H9 (cell line): ENCODE measurements at regions not wholly inside any gene's neighbourhood (a gene's known extent, or its start where the extent isn't known, plus 50 kb on each side); places are given as distances from the start of the nearest gene placed in this dataset.

ENCODE experiments used
- DNase-seq: peaks from one replicate; pipeline ENCODE4 v3.0.0-alpha.2; 2017
- H2AFZ ChIP-seq: one replicate; pipeline ENCODE4 v1.6.1; 2013; ENCODE audit warnings: mild to moderate bottlenecking, low read length, control low read depth, moderate library complexity
- H2AK5ac ChIP-seq: 2 replicates; pipeline ENCODE4 v1.6.1; 2013; ENCODE audit warnings: low read length, control low read depth, mixed read lengths; ENCODE audit not compliant: insufficient read length
- H2BK120ac ChIP-seq: one replicate; pipeline ENCODE4 v1.6.1; 2013; ENCODE audit warnings: low read depth, mild to moderate bottlenecking, low read length, control low read depth, inconsistent platforms; ENCODE audit not compliant: poor library complexity, severe bottlenecking
- H2BK12ac ChIP-seq: 2 replicates; pipeline ENCODE4 v1.6.1; 2013; ENCODE audit warnings: low read length, control low read depth, mixed read lengths, low read depth; ENCODE audit not compliant: insufficient read length
- H2BK15ac ChIP-seq: 2 replicates; pipeline ENCODE4 v1.6.1; 2013; ENCODE audit warnings: low read depth, low read length, control low read depth
- H2BK20ac ChIP-seq: one replicate; pipeline ENCODE4 v1.6.1; 2013; ENCODE audit warnings: low read depth, mild to moderate bottlenecking, low read length, control low read depth, inconsistent platforms; ENCODE audit not compliant: poor library complexity, severe bottlenecking
- H2BK5ac ChIP-seq: 2 replicates; pipeline ENCODE4 v1.6.1; 2013; ENCODE audit warnings: low read length, control low read depth, mixed read lengths; ENCODE audit not compliant: insufficient read length
- H3K14ac ChIP-seq: 2 replicates; pipeline ENCODE4 v1.6.1; 2013; ENCODE audit warnings: low read length, control low read depth; ENCODE audit not compliant: insufficient read depth
- H3K18ac ChIP-seq: 2 replicates; pipeline ENCODE4 v1.6.1; 2013; ENCODE audit warnings: low read depth, mild to moderate bottlenecking, mixed read lengths, low read length, control low read depth; ENCODE audit not compliant: insufficient read length
- H3K23ac ChIP-seq: 2 replicates; pipeline ENCODE4 v1.6.1; 2013; ENCODE audit warnings: low read length, control low read depth, mixed read lengths, low read depth; ENCODE audit not compliant: insufficient read length
- H3K23me2 ChIP-seq: 2 replicates; pipeline ENCODE4 v1.6.1; 2013; ENCODE audit warnings: low read depth, mild to moderate bottlenecking, mixed read lengths, low read length, control low read depth; ENCODE audit not compliant: insufficient read length, poor library complexity, severe bottlenecking
- H3K27ac ChIP-seq: 2 replicates; pipeline ENCODE4 v1.5.1; 2013; ENCODE audit warnings: low read length, control low read depth, mixed read lengths, low read depth; ENCODE audit not compliant: insufficient read length
- H3K27me3 ChIP-seq: 2 replicates; pipeline ENCODE4 v1.6.1; 2013; ENCODE audit warnings: low read length, control low read depth, inconsistent platforms; ENCODE audit not compliant: insufficient read depth
- H3K4ac ChIP-seq: 2 replicates; pipeline ENCODE4 v1.6.1; 2013; ENCODE audit warnings: low read depth, mild to moderate bottlenecking, control low read depth, inconsistent platforms, low read length, moderate library complexity
- H3K4me1 ChIP-seq: 2 replicates; pipeline ENCODE4 v1.6.1; 2013; ENCODE audit warnings: low read length, control low read depth, inconsistent platforms; ENCODE audit not compliant: insufficient read depth
- H3K4me2 ChIP-seq: 2 replicates; pipeline ENCODE4 v1.6.1; 2013; ENCODE audit warnings: low read length, control low read depth, mixed read lengths; ENCODE audit not compliant: insufficient read length, insufficient read depth
- H3K56ac ChIP-seq: 2 replicates; pipeline ENCODE4 v1.6.1; 2013; ENCODE audit warnings: low read depth, mild to moderate bottlenecking, mixed read lengths, low read length, control low read depth; ENCODE audit not compliant: insufficient read length
- H3K79me1 ChIP-seq: 2 replicates; pipeline ENCODE4 v1.6.1; 2013; ENCODE audit warnings: low read depth, mild to moderate bottlenecking, moderate library complexity, low read length, control low read depth, inconsistent platforms; ENCODE audit not compliant: insufficient read depth, poor library complexity, severe bottlenecking
- H3K79me2 ChIP-seq: 2 replicates; pipeline ENCODE4 v1.6.1; 2013; ENCODE audit warnings: low read length, control low read depth, inconsistent platforms; ENCODE audit not compliant: insufficient read depth
- H3K9ac ChIP-seq: 2 replicates; pipeline ENCODE4 v1.6.1; 2013; ENCODE audit warnings: low read length, control low read depth, mixed read lengths; ENCODE audit not compliant: insufficient read length; ENCODE audit errors: extremely low read depth
- H3K9me3 ChIP-seq: one replicate; pipeline ENCODE4 v1.6.1; 2013; ENCODE audit warnings: low read depth, low read length, inconsistent platforms; ENCODE audit not compliant: control insufficient read depth
- H3T11ph ChIP-seq: one replicate; pipeline ENCODE4 v1.6.1; 2013; ENCODE audit warnings: mild to moderate bottlenecking, low read length, control low read depth, inconsistent platforms
- H4K20me1 ChIP-seq: one replicate; pipeline ENCODE4 v1.6.1; 2013; ENCODE audit not compliant: control insufficient read depth, insufficient read length, insufficient read depth
- H4K5ac ChIP-seq: 2 replicates; pipeline ENCODE4 v1.6.1; 2013; ENCODE audit warnings: low read depth, mild to moderate bottlenecking, mixed read lengths, low read length, control low read depth; ENCODE audit not compliant: insufficient read length
- H4K8ac ChIP-seq: replicated peaks from 2 replicates; pipeline ENCODE4 v1.6.1; 2013; ENCODE audit warnings: low read length, control low read depth, mixed read lengths, low read depth; ENCODE audit not compliant: insufficient read length
- H4K91ac ChIP-seq: 2 replicates; pipeline ENCODE4 v1.6.1; 2013; ENCODE audit warnings: low read depth, mild to moderate bottlenecking, moderate library complexity, mixed read lengths, low read length, control low read depth; ENCODE audit not compliant: insufficient read length
- H3K27ac Mint-ChIP-seq, 3 experiments: 2 replicates in 2 of 3; 3 replicates in 1 of 3; pipeline ENCODE4 v1.8.0; 2020 to 2021; ENCODE audit warnings: mixed read lengths in 3 of 3, mild to moderate bottlenecking in 1 of 3, moderate library complexity in 1 of 3
- H3K27me3 Mint-ChIP-seq: 2 replicates; pipeline ENCODE4 v1.8.0; 2021; ENCODE audit warnings: low read depth, mild to moderate bottlenecking, moderate library complexity, mixed read lengths
- H3K36me3 Mint-ChIP-seq, 3 experiments: 2 replicates in 2 of 3; 3 replicates in 1 of 3; pipeline ENCODE4 v1.8.0; 2020 to 2021; ENCODE audit warnings: low read depth in 3 of 3, mixed read lengths in 3 of 3; ENCODE audit not compliant: insufficient read depth in 1 of 3
- H3K4me1 Mint-ChIP-seq, 2 experiments: 2 replicates each; pipeline ENCODE4 v1.8.0; 2020; ENCODE audit warnings: mixed read lengths in 2 of 2
- H3K4me3 Mint-ChIP-seq, 2 experiments: 2 replicates in 1 of 2; 3 replicates in 1 of 2; pipeline ENCODE4 v1.8.0; 2020 to 2021; ENCODE audit warnings: mild to moderate bottlenecking in 2 of 2, mixed read lengths in 2 of 2, moderate library complexity in 1 of 2
- H3K9me3 Mint-ChIP-seq, 2 experiments: 2 replicates in 1 of 2; 3 replicates in 1 of 2; pipeline ENCODE4 v1.8.0; 2020; ENCODE audit warnings: mild to moderate bottlenecking in 2 of 2, mixed read lengths in 2 of 2, moderate library complexity in 1 of 2
- CTCF ChIP-seq: fragments of 200-600 bp; sonication (generic); conservative IDR thresholded peaks from 3 replicates; pipeline ENCODE4 v1.8.0; 2021; ENCODE audit warnings: antibody characterized with exemption, mild to moderate bottlenecking
- WGBS: extraction: QIAGEN DNeasy Blood & Tissue Kit; methylation state at CpG from one replicate; pipeline ENCODE4 v1.1.7; 2013; ENCODE audit warnings: missing lambda C conversion rate, low lambda C conversion rate, mixed read lengths; ENCODE audit not compliant: insufficient read length; ENCODE audit errors: extremely low coverage; 5-methylcytosine and 5-hydroxymethylcytosine counted together

GRCh38 chr2:65607662-65608305 is 175.4 kb upstream of the SPRED2 start:
- Mint-ChIP-seq H3K27ac (no peak overlapping the region), H3K4me1 (peaks cover 26 to 46% of the 10 kb centered on the region in 2 experiments), H3K36me3 (no peaks in the 10 kb centered on the region; a peak in 1 of 7 replicates), H3K9me3 (no peaks in the 10 kb centered on the region; a peak in 1 of 5 replicates), H3K27me3 (peaks cover 2% of the 10 kb centered on the region), H3K4me3 (no peak overlapping the region)
- H3K56ac ChIP-seq, result no peak overlapping the region
- no peak overlapping the region for H4K91ac ChIP-seq
- no peak overlapping the region for H3K23ac ChIP-seq
- H2BK12ac ChIP-seq, result no peak overlapping the region
- H2BK15ac ChIP-seq, result no peak overlapping the region
- H2BK5ac ChIP-seq, result no peak overlapping the region
- no peaks in the 10 kb centered on the region for H3K79me1 ChIP-seq
- H3K27me3 ChIP-seq, result no peaks in the 10 kb centered on the region
- H2BK120ac ChIP-seq, result no peak overlapping the region
- H2AK5ac ChIP-seq, result no peak overlapping the region
- no peaks in the 10 kb centered on the region for H3K23me2 ChIP-seq
- H3K14ac ChIP-seq, result no peak overlapping the region
- H4K8ac ChIP-seq, result no peak overlapping the region
- no peaks in the 10 kb centered on the region for H4K20me1 ChIP-seq
- H3K4me1 ChIP-seq, result peaks cover 5% of the 10 kb centered on the region; the same call in 1 of the 2 replicates
- no peak overlapping the region for H3K4me2 ChIP-seq
- H3K9me3 ChIP-seq, result no peaks in the 10 kb centered on the region
- no peak for DNase-seq
- no peak overlapping the region for H4K5ac ChIP-seq
- H3K18ac ChIP-seq, result no peak overlapping the region
- no peak overlapping the region for H3K4ac ChIP-seq
- no peak for TF ChIP-seq CTCF
- no CpG with 5 or more reads among the region's 14 CpGs for whole genome bisulfite sequencing
- no peaks in the 10 kb centered on the region for H3K79me2 ChIP-seq
- no peak overlapping the region for H2AFZ ChIP-seq
- H3K9ac ChIP-seq, result no peak overlapping the region
- H3T11ph ChIP-seq, result no peak overlapping the region
- H3K27ac ChIP-seq, result no peak overlapping the region
- H2BK20ac ChIP-seq, result no peak overlapping the region
